Lower leg skin (tissue), 4 donors: ENCODE measurements at regions not wholly inside any gene's neighbourhood (a gene's known extent, or its start where the extent isn't known, plus 50 kb on each side); places are given as distances from the start of the nearest gene placed in this dataset.
"Not testable (repeated sequence)": the region's sequence is repeated elsewhere in the genome, so short reads cannot be mapped to it uniquely, and the experiment has no call there.

Experiments
- DNase-seq, 2 donors: peaks; one replicate each; pipeline ENCODE4 v3.0.0-alpha.2; 2019; ENCODE audit warnings: low spot score in 2 of 2
- H3K4me3 ChIP-seq: fragments of 200-600 bp; sonication (generic); 2 replicates; pipeline ENCODE4 v1.5.1; 2017; ENCODE audit warnings: mild to moderate bottlenecking, low read depth; ENCODE audit not compliant: poor library complexity, severe bottlenecking
- CTCF ChIP-seq, 3 donors: fragments of 450-650 bp; IDR thresholded peaks; one replicate each; pipeline ENCODE4 v1.5.1; 2016; ENCODE audit warnings: antibody characterized with exemption in 3 of 3, mild to moderate bottlenecking in 3 of 3, moderate library complexity in 2 of 3
- POLR2A ChIP-seq, 2 donors: fragments of 450-650 bp; IDR thresholded peaks; one replicate each; pipeline ENCODE4 v1.6.1; 2016 to 2017; ENCODE audit warnings: antibody characterized with exemption in 2 of 2, mild to moderate bottlenecking in 1 of 2, moderate library complexity in 1 of 2
- WGBS, 2 donors: methylation state at CpG; one replicate each; pipeline ENCODE4 v1.1.5; 2018; 5-methylcytosine and 5-hydroxymethylcytosine counted together
- intact Hi-C: fragments of 100-400 bp; cut with DNase I; formaldehyde crosslinking; loops from one replicate; pipeline ENCODE4 v1.15.0; 2023; ENCODE audit warnings: low total_unique reads

- intact Hi-C loops, result no loop called here
- no peak overlapping the region for H3K4me3 ChIP-seq
- TF ChIP-seq POLR2A (IDR thresholded peaks at IDR 0.05), result no peak
- no peak for DNase-seq
Observed at GRCh38 chr6:68200929-68201328, 434.2 kb upstream of the ADGRB3 start.

GRCh38 chr6:68197356-68197755, 437.7 kb upstream of the ADGRB3 start:
- TF ChIP-seq POLR2A (IDR thresholded peaks at IDR 0.05) (no peak), CTCF (IDR thresholded peaks at IDR 0.05) (no peak)
- H3K4me3 ChIP-seq, result no peak overlapping the region
- 81 to 90% methylated on average over 1 of the region's 1 CpG for WGBS, 2 donors
- intact Hi-C loops, result no loop called here
- DNase-seq, result no peak

- no peak overlapping the region for H3K4me3 ChIP-seq
- intact Hi-C loops, result no loop called here
- no peak for TF ChIP-seq POLR2A (IDR thresholded peaks at IDR 0.05)
- no peak for TF ChIP-seq CTCF (IDR thresholded peaks at IDR 0.05)
- DNase-seq, result no peak
- 33 to 51% methylated on average over 3 of the region's 3 CpGs for WGBS, 2 donors
Observed at GRCh38 chr6:68196645-68197044, 438.4 kb upstream of the ADGRB3 start.

- H3K4me3 ChIP-seq, intact Hi-C loops, DNase-seq: not testable (repeated sequence)
- 89 to 90% methylated on average over 2 of the region's 2 CpGs for WGBS, 2 donors
Observed at GRCh38 chr6:68195753-68196152, 439.3 kb upstream of the ADGRB3 start.

- no peak overlapping the region for H3K4me3 ChIP-seq
- intact Hi-C loops, result no loop called here
- TF ChIP-seq POLR2A (IDR thresholded peaks at IDR 0.05), result no peak
- no peak for TF ChIP-seq CTCF (IDR thresholded peaks at IDR 0.05)
- 83 to 85% methylated on average over 7 of the region's 7 CpGs for WGBS, 2 donors
- DNase-seq, result no peak
Observed at GRCh38 chr6:68194846-68195478, 440.1 kb upstream of the ADGRB3 start.

GRCh38 chr6:68192988-68193387, 442.1 kb upstream of the ADGRB3 start:
- no peak for DNase-seq
- TF ChIP-seq POLR2A (IDR thresholded peaks at IDR 0.05), result no peak
- no peak overlapping the region for H3K4me3 ChIP-seq
- 72 to 73% methylated on average over 1 of the region's 1 CpG for WGBS, 2 donors
- intact Hi-C loops, result no loop called here

- TF ChIP-seq POLR2A (IDR thresholded peaks at IDR 0.05) (no peak), CTCF (IDR thresholded peaks at IDR 0.05) (no peak)
- no peak overlapping the region for H3K4me3 ChIP-seq
- intact Hi-C loops, result no loop called here
- no peak for DNase-seq
- WGBS, 2 donors, result 65 to 69% methylated on average over 3 of the region's 3 CpGs
Observed at GRCh38 chr6:68189217-68189815, 445.8 kb upstream of the ADGRB3 start.
